A549 (cell line): ENCODE measurements at regions not wholly inside any gene's neighbourhood (a gene's known extent, or its start where the extent isn't known, plus 50 kb on each side); places are given as distances from the start of the nearest gene placed in this dataset.

Source experiments
- BCL3 ChIP-seq: fragments of >200 bp; sonication (Bioruptor Twin); formaldehyde crosslinking; IDR thresholded peaks from 3 replicates; pipeline ENCODE4 v1.6.1; 2016
- CHD2 ChIP-seq: fragments of 150-350 bp; IDR thresholded peaks from 2 replicates; pipeline ENCODE4 v1.6.1; 2014; ENCODE audit warnings: low read length; ENCODE audit not compliant: partially characterized antibody
- CTCF ChIP-seq: fragments of >200 bp; sonication (Bioruptor Twin); formaldehyde crosslinking; IDR thresholded peaks from 3 replicates; pipeline ENCODE4 v1.5.1; 2016
- GATA3 ChIP-seq: IDR thresholded peaks from 2 replicates; pipeline ENCODE4 v1.6.1; 2012; ENCODE audit warnings: borderline replicate concordance
- POLR2A ChIP-seq: IDR thresholded peaks from 2 replicates; pipeline ENCODE4 v1.6.1; 2012; ENCODE audit warnings: mild to moderate bottlenecking, low read length
- SMC3 ChIP-seq: fragments of >200 bp; sonication (Bioruptor Twin); formaldehyde crosslinking; IDR thresholded peaks from 3 replicates; pipeline ENCODE4 v1.6.1; 2018; ENCODE audit warnings: inconsistent platforms
- ZSCAN20 ChIP-seq: fragments of 250-450 bp; sonication (Bioruptor Pico); IDR thresholded peaks from 2 replicates; pipeline ENCODE4 v1.8.0; 2022; ENCODE audit warnings: mild to moderate bottlenecking, moderate library complexity

- TF ChIP-seq CTCF (no peak), ZSCAN20 (CRISPR knock-in tag) (no peak), CHD2 (no peak), POLR2A (no peak), GATA3 (no peak), SMC3 (no peak), BCL3 (no peak)
Measured at GRCh38 chr5:142385194-142385593, 60.4 kb upstream of the SPRY4 start.
